Ammon's horn (tissue), 1 donor: ENCODE measurements at regions not wholly inside any gene's neighbourhood (a gene's known extent, or its start where the extent isn't known, plus 50 kb on each side); places are given as distances from the start of the nearest gene placed in this dataset.
"Not testable (repeated sequence)": the region's sequence is repeated elsewhere in the genome, so short reads cannot be mapped to it uniquely, and the experiment has no call there.

ENCODE experiments used
- DNase-seq: peaks from one replicate; pipeline ENCODE4 v3.0.0-alpha.2; 2016; ENCODE audit warnings: low spot score

- no peak for DNase-seq
Observed at GRCh38 chr1:60914982-60915381, 167.4 kb upstream of the NFIA start.

DNA sequence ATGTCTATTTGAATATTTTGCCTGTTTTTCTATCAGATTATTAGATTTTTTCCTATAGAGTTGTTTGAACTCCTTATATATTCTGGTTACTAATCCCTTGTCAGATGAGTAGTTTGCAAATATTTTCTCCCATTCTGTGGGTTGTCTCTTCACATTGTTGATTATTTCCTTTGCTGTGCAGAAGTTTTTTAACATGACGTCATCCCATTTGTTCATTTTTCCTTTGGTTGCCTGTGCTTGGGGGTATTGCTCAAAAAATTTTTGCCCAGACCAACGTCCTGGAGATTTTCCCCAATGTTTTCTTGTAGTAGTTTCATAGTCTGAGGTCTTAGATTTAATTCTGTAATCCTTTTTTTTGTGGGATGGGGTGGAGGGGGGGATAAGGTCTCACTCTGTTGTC lies 168.7 kb upstream of the NFIA start:
- DNase-seq = not testable (repeated sequence)

DNA sequence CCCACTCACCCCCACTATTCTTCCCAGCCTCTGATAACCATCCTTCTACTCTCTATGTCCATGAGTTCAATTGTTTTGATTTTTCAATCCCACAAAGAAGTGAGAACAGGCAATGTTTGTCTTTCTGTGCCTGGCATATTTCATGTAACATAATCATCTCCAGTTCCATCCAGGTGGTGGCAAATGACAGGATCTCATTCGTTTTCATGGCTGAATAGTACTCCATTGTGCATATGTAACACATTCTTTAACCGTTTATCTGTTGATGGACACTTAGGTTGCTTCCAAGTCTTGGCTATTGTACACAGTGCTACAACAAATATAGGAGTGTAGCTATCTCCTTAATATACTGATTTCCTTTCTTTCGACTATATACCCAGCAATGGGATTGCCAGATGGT lies 169.3 kb upstream of the NFIA start:
- DNase-seq = no peak

- DNase-seq = peak; percentile 59
Observed at GRCh38 chr1:60911966-60912697, 170.2 kb upstream of the NFIA start.

- DNase-seq = no peak
Observed at GRCh38 chr1:60908159-60908558, 174.2 kb upstream of the NFIA start.

- no peak for DNase-seq
Observed at GRCh38 chr1:60906526-60906925, 175.8 kb upstream of the NFIA start.

- no peak for DNase-seq
Observed at GRCh38 chr1:60906039-60906438, 176.3 kb upstream of the NFIA start.

GRCh38 chr1:60904099-60904851 lies 178.1 kb upstream of the NFIA start:
- peak; percentile 54 for DNase-seq

GRCh38 chr1:60903591-60903990 lies 178.8 kb upstream of the NFIA start:
- DNase-seq = peak; percentile 57

- no peak for DNase-seq
Observed at GRCh38 chr1:60899464-60899863, 182.9 kb upstream of the NFIA start.

- no peak for DNase-seq
Observed at GRCh38 chr1:60898987-60899386, 183.4 kb upstream of the NFIA start.

GRCh38 chr1:60898413-60898812 lies 183.9 kb upstream of the NFIA start:
- DNase-seq = no peak

- DNase-seq = peak; percentile 10
Observed at GRCh38 chr1:60896701-60897363, 185.5 kb upstream of the NFIA start.

- no peak for DNase-seq
Observed at GRCh38 chr1:60895701-60896100, 186.7 kb upstream of the NFIA start.

DNA sequence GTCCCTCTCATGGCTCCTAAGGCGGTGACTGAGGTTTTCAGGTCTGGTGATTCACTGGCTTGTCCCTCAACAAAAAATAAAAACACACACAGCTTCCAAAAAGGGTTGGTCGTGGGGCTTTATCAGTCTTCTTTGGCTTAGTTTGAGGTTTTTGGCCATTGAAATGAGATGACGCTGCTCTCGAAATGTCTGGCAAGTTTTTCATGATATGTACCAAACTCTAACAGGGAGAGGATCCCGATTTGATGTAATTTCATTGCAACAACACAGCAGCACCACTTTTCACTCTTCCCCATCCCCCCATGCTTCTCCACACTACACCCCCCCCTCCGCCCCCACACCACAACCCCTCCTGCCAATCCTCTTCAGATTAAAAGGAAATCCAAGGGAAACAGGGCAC lies 187.1 kb upstream of the NFIA start:
- DNase-seq = no peak

DNA sequence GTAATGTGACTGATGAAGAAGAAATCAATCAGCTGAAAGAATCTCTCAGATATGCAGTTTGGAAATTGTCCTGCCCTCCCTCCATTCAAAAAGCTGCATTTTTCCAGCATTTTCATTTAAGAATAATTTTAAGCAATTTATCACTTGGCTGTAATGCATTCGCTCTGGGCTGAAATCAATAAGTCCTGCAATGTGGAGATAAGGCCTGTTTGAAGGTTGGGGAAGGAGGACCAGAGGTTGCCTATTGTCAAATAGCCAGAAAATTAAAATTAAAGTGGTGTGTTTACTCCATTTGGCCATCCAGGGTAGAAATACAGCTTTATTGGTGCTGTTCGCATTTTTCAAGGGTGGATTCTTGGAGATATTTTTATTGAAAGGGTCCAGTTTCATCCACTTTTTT lies 187.6 kb upstream of the NFIA start:
- no peak for DNase-seq

- no peak for DNase-seq
Observed at GRCh38 chr1:60894130-60894529, 188.2 kb upstream of the NFIA start.

- no peak for DNase-seq
Observed at GRCh38 chr1:60893136-60893930, 189.0 kb upstream of the NFIA start.

- no peak for DNase-seq
Observed at GRCh38 chr1:60891765-60892164, 190.6 kb upstream of the NFIA start.

- no peak for DNase-seq
Observed at GRCh38 chr1:60891281-60891680, 191.1 kb upstream of the NFIA start.

DNA sequence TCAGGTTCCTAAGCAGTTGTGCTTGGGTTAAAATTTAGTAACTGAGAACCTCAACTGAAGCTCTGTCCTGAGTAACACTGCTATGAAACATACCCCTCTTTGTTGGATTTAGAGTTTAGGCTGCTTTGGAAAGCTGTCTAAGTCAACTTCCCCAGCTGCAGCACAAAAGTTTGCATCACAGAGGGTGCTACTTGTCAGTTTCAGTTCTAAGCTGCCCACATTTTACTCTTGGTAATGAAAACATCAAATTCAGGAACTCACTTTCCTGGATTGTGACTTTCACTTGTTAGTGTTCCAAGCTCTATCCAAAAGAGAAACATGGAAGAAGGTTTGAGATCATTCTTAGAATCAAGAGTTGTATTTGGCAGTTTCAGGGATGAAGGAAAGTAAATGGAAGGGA lies 191.7 kb upstream of the NFIA start:
- DNase-seq = peak; percentile 20

GRCh38 chr1:60889709-60890108 lies 192.7 kb upstream of the NFIA start:
- DNase-seq = no peak
